ENCODE measurements at regions not wholly inside any gene's neighbourhood (a gene's known extent, or its start where the extent isn't known, plus 50 kb on each side); places are given as distances from the start of the nearest gene placed in this dataset.

DNA sequence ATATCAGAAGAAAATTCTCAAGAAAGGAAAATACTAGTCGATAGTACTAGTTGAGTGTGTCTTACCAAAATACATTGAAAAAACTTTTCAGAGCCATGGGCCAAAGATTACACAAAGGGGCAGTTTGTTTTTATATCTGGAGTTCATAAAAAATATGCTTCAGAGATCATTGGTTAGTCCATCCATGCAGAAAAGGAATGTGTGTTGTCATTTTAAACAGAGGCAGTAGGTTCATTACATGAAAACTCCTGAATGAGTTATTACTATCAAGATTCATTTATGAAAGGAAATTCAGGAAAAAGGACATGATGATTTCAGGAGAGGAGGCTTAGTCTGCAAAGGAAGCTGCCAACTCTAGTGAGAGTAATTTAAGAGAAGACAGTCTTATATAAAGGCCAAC is 354.8 kb downstream of the AEBP2 start:
- Histone ChIP-seq H3K27ac (ENCODE audit: low read depth, low read length, poor library complexity, severe bottlenecking) (no peak overlapping the region), H3K9me2 (ENCODE audit: insufficient read depth, low read length) (no peaks in the 10 kb centered on the region), H3K4me1 (ENCODE audit: insufficient read depth, low read length, poor library complexity, severe bottlenecking) (no peaks in the 10 kb centered on the region), H3K4me3 (ENCODE audit: low read depth, low read length, poor library complexity, severe bottlenecking) (no peak overlapping the region), H3K36me3 (ENCODE audit: insufficient read depth, low read length) (no peaks in the 10 kb centered on the region), H4K20me1 (ENCODE audit: insufficient read depth, low read length) (no peaks in the 10 kb centered on the region), H3K4me2 (ENCODE audit: low read length) (no peak overlapping the region), H2AFZ (ENCODE audit: low read length) (no peak overlapping the region), H3K79me2 (ENCODE audit: insufficient read depth, low read depth, low read length) (no peaks in the 10 kb centered on the region), H3K9me3 (ENCODE audit: low read length) (no peaks in the 10 kb centered on the region)
- ChIA-PET CTCF (ENCODE audit: unreplicated experiment) (no interaction called here), POLR2A (no interaction called here)
- BruUV-seq (replicated peaks) = no TSS peak
- intact Hi-C loops (cut with micrococcal nuclease; ENCODE audit: unreplicated experiment) = no loop called here
- no peak for TF ChIP-seq EZH2phosphoT487 (IDR thresholded peaks at IDR 0.05; ENCODE audit: borderline replicate concordance, low read depth, low read length)
- TF ChIP-seq, protein P1, sequence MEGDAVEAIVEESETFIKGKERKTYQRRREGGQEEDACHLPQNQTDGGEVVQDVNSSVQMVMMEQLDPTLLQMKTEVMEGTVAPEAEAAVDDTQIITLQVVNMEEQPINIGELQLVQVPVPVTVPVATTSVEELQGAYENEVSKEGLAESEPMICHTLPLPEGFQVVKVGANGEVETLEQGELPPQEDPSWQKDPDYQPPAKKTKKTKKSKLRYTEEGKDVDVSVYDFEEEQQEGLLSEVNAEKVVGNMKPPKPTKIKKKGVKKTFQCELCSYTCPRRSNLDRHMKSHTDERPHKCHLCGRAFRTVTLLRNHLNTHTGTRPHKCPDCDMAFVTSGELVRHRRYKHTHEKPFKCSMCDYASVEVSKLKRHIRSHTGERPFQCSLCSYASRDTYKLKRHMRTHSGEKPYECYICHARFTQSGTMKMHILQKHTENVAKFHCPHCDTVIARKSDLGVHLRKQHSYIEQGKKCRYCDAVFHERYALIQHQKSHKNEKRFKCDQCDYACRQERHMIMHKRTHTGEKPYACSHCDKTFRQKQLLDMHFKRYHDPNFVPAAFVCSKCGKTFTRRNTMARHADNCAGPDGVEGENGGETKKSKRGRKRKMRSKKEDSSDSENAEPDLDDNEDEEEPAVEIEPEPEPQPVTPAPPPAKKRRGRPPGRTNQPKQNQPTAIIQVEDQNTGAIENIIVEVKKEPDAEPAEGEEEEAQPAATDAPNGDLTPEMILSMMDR (conservative IDR thresholded peaks at IDR 0.05; ENCODE audit: low read length) = no peak
- DNase-seq (ENCODE audit: low spot score) = no peak

DNA sequence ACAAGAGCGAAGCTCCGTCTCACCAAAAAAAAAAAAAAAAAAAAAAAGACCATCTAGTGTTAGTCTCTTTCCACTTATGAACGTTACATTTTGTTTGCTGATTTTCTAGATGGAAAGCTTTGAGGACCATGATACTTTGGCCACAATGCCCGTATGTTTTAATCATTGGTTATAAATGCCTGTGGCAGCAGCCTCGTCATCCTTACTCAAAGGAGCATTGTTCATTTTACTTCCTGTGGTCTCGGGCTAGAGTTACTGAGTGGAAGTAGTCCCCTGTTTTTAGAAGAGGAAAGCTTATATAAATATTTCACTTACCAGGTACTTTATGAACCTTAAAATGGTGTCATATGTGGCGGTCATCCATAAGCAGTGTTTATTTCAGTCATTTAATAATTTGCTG is 359.9 kb downstream of the AEBP2 start:
- DNase-seq (ENCODE audit: low spot score) = no peak
- CTCF ChIA-PET (ENCODE audit: unreplicated experiment) = no interaction called here
- Histone ChIP-seq H3K9me2 (ENCODE audit: insufficient read depth, low read length) (no peaks in the 10 kb centered on the region), H4K20me1 (ENCODE audit: insufficient read depth, low read length) (no peaks in the 10 kb centered on the region), H2AFZ (ENCODE audit: low read length) (no peak overlapping the region), H3K4me1 (ENCODE audit: insufficient read depth, low read length, poor library complexity, severe bottlenecking) (no peaks in the 10 kb centered on the region), H3K79me2 (ENCODE audit: insufficient read depth, low read depth, low read length) (no peaks in the 10 kb centered on the region), H3K4me3 (ENCODE audit: low read depth, low read length, poor library complexity, severe bottlenecking) (no peak overlapping the region), H3K36me3 (ENCODE audit: insufficient read depth, low read length) (no peaks in the 10 kb centered on the region), H3K27ac (ENCODE audit: low read depth, low read length, poor library complexity, severe bottlenecking) (no peak overlapping the region), H3K4me2 (ENCODE audit: low read length) (no peak overlapping the region), H3K9me3 (ENCODE audit: low read length) (no peaks in the 10 kb centered on the region)
- TF ChIP-seq EZH2phosphoT487 (IDR thresholded peaks at IDR 0.05; ENCODE audit: borderline replicate concordance, low read depth, low read length) = no peak
- TF ChIP-seq, protein P1 (conservative IDR thresholded peaks at IDR 0.05; ENCODE audit: low read length) = no peak
- POLR2A ChIA-PET = interaction anchor here (0.6 to 0.7 kb wide), 2 partner anchors 83 to 540 kb away, joined by 4 to 7 read pairs; no protein-coding TSS in a partner anchor
- intact Hi-C loops (cut with micrococcal nuclease; ENCODE audit: unreplicated experiment) = no loop called here
- no TSS peak for BruUV-seq (replicated peaks)

DNA sequence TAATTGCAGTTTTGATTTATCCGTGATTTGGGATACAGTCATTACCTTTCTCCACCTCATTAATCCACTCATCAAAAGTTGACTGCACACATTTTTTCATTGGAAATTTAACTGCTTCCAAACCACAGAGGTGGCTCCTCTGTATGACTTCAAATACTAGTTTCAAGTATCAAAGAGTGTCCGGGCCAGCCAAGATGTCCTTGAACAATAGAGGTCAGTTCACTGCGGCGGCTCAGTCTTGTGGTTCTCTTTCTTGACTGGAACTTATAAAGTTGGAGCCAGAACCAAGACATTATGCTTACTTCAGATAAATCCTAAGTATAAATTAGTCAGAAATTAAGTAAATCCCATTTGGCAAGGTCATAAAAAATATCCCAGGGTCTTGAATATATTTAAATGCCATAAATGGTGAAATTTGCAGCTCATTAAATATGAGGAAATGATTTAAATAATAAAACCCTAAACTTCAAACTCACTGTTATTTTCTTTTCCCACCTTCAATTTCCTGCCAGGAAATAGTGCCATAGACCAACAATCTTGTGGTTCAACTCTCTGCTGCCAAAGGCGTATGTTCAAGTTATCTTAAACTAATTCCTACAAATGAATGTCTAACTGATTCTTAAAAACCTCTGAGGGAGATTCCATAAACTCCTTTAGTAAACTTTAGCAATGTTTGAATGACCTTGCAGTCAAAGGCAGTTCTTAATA is 360.8 kb downstream of the AEBP2 start:
- no peaks in the 10 kb centered on the region for H3K9me2 ChIP-seq (ENCODE audit: insufficient read depth, low read length)
- no peak for DNase-seq (ENCODE audit: low spot score)
- intact Hi-C loops (cut with micrococcal nuclease; ENCODE audit: unreplicated experiment) = no loop called here
- CTCF ChIA-PET (ENCODE audit: unreplicated experiment) = no interaction called here
- H2AFZ ChIP-seq (ENCODE audit: low read length) = no peak overlapping the region
- POLR2A ChIA-PET = interaction anchor here (0.6 kb wide), 2 partner anchors 365 to 702 kb away, joined by 3 read pairs; no protein-coding TSS in a partner anchor
- H3K9me3 ChIP-seq (ENCODE audit: low read length) = no peaks in the 10 kb centered on the region
- no peaks in the 10 kb centered on the region for H3K36me3 ChIP-seq (ENCODE audit: insufficient read depth, low read length)
- BruUV-seq (replicated peaks) = no TSS peak
- H4K20me1 ChIP-seq (ENCODE audit: insufficient read depth, low read length) = no peaks in the 10 kb centered on the region
- TF ChIP-seq, protein P1 (conservative IDR thresholded peaks at IDR 0.05; ENCODE audit: low read length) = no peak
- no peak for TF ChIP-seq EZH2phosphoT487 (IDR thresholded peaks at IDR 0.05; ENCODE audit: borderline replicate concordance, low read depth, low read length)
- H3K4me1 ChIP-seq (ENCODE audit: insufficient read depth, low read length, poor library complexity, severe bottlenecking) = no peaks in the 10 kb centered on the region
- H3K79me2 ChIP-seq (ENCODE audit: insufficient read depth, low read depth, low read length) = no peaks in the 10 kb centered on the region
- no peak overlapping the region for H3K27ac ChIP-seq (ENCODE audit: low read depth, low read length, poor library complexity, severe bottlenecking)
- H3K4me2 ChIP-seq (ENCODE audit: low read length) = no peak overlapping the region
- no peak overlapping the region for H3K4me3 ChIP-seq (ENCODE audit: low read depth, low read length, poor library complexity, severe bottlenecking)
